ENCODE measurements at regions not wholly inside any gene's neighbourhood (a gene's known extent, or its start where the extent isn't known, plus 50 kb on each side); places are given as distances from the start of the nearest gene placed in this dataset.

DNA sequence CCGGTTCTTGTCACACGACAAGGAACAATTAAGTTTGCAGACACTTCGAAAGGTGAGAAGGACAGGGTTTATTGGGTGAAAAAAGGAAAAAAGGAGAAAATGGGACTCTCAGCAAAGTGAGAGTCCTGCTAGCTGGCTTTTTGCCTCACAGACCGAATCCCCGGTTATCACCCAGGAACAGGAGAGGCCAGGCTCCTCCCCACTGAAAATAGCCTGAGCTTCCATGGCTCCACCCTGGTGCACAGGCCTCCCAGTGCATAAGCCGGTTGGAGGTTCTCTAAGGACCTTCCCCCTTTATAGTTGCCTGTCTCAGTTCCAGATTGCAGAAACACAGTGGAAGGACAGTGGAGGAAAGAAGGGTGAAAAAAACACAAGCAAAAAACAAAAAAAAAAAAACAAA, 571.7 kb downstream of the KCTD12 start:
- no peak for TF ChIP-seq POLR2A (IDR thresholded peaks at IDR 0.05; ENCODE audit: extremely low read depth, insufficient read length)
- TF ChIP-seq, protein P1, sequence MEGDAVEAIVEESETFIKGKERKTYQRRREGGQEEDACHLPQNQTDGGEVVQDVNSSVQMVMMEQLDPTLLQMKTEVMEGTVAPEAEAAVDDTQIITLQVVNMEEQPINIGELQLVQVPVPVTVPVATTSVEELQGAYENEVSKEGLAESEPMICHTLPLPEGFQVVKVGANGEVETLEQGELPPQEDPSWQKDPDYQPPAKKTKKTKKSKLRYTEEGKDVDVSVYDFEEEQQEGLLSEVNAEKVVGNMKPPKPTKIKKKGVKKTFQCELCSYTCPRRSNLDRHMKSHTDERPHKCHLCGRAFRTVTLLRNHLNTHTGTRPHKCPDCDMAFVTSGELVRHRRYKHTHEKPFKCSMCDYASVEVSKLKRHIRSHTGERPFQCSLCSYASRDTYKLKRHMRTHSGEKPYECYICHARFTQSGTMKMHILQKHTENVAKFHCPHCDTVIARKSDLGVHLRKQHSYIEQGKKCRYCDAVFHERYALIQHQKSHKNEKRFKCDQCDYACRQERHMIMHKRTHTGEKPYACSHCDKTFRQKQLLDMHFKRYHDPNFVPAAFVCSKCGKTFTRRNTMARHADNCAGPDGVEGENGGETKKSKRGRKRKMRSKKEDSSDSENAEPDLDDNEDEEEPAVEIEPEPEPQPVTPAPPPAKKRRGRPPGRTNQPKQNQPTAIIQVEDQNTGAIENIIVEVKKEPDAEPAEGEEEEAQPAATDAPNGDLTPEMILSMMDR (IDR thresholded peaks at IDR 0.05; ENCODE audit: low read depth, low read length) = no peak
- TF ChIP-seq, protein P2, sequence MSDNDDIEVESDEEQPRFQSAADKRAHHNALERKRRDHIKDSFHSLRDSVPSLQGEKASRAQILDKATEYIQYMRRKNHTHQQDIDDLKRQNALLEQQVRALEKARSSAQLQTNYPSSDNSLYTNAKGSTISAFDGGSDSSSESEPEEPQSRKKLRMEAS (IDR thresholded peaks at IDR 0.05; ENCODE audit: low read depth, low read length) = no peak
- TF ChIP-seq MYC (IDR thresholded peaks at IDR 0.05; ENCODE audit: low read depth, low read length) = no peak
